ENCODE measurements at regions not wholly inside any gene's neighbourhood (a gene's known extent, or its start where the extent isn't known, plus 50 kb on each side); places are given as distances from the start of the nearest gene placed in this dataset.

- Histone ChIP-seq H3K27me3 (ENCODE audit: insufficient read depth, low read length) (no peaks in the 10 kb centered on the region), H3K4me2 (ENCODE audit: low read length) (no peak overlapping the region), H3K9ac (ENCODE audit: low read length) (no peak overlapping the region)
Observed at GRCh38 chr7:52074071-52074470, 757.5 kb upstream of the COBL start.

GRCh38 chr7:52071744-52072143 is 755.1 kb upstream of the COBL start:
- Histone ChIP-seq H3K9ac (ENCODE audit: low read length) (no peak overlapping the region), H3K4me3 (ENCODE audit: low read depth, low read length, poor library complexity, severe bottlenecking) (no peak overlapping the region), H3K27me3 (ENCODE audit: insufficient read depth, low read length) (no peaks in the 10 kb centered on the region), H3K79me2 (ENCODE audit: insufficient read depth, low read length) (no peaks in the 10 kb centered on the region), H3K36me3 (ENCODE audit: insufficient read depth, low read length) (no peaks in the 10 kb centered on the region), H3K4me2 (ENCODE audit: low read length) (no peak overlapping the region), H2AFZ (ENCODE audit: low read length) (no peak overlapping the region), H3K4me1 (ENCODE audit: insufficient read depth, low read length, severe bottlenecking) (peaks cover 12% of the 10 kb centered on the region), H3F3A (ENCODE audit: insufficient read depth, low read length) (no peaks in the 10 kb centered on the region), H3K27ac (ENCODE audit: low read depth, low read length, poor library complexity, severe bottlenecking) (no peak overlapping the region), H3K9me2 (ENCODE audit: low read depth, low read length) (no peaks in the 10 kb centered on the region), H3K9me3 (ENCODE audit: low read length) (no peaks in the 10 kb centered on the region), H4K20me1 (ENCODE audit: insufficient read depth, low read length) (no peaks in the 10 kb centered on the region)
- TF ChIP-seq EZH2 (IDR thresholded peaks at IDR 0.05; ENCODE audit: borderline replicate concordance, low read length) (no peak), CTCF (IDR thresholded peaks at IDR 0.05; ENCODE audit: low read length) (no peak)

More at GRCh38 chr7:52074071-52074470, 757.5 kb upstream of the COBL start:
- no peaks in the 10 kb centered on the region for H3K36me3 ChIP-seq (ENCODE audit: insufficient read depth, low read length)
- TF ChIP-seq EZH2 (IDR thresholded peaks at IDR 0.05; ENCODE audit: borderline replicate concordance, low read length) = no peak
- no peak for TF ChIP-seq CTCF (IDR thresholded peaks at IDR 0.05; ENCODE audit: low read length)
- H3K4me1 ChIP-seq (ENCODE audit: insufficient read depth, low read length, severe bottlenecking) = peaks cover 6% of the 10 kb centered on the region
- H2AFZ ChIP-seq (ENCODE audit: low read length) = no peak overlapping the region
- no peaks in the 10 kb centered on the region for H3K79me2 ChIP-seq (ENCODE audit: insufficient read depth, low read length)
- no peaks in the 10 kb centered on the region for H3K9me2 ChIP-seq (ENCODE audit: low read depth, low read length)
- H3F3A ChIP-seq (ENCODE audit: insufficient read depth, low read length) = no peaks in the 10 kb centered on the region
- H3K4me3 ChIP-seq (ENCODE audit: low read depth, low read length, poor library complexity, severe bottlenecking) = no peak overlapping the region
- no peak overlapping the region for H3K27ac ChIP-seq (ENCODE audit: low read depth, low read length, poor library complexity, severe bottlenecking)
- no peaks in the 10 kb centered on the region for H3K9me3 ChIP-seq (ENCODE audit: low read length)
- H4K20me1 ChIP-seq (ENCODE audit: insufficient read depth, low read length) = no peaks in the 10 kb centered on the region

GRCh38 chr7:52064493-52064892 is 747.9 kb upstream of the COBL start:
- TF ChIP-seq EZH2 (IDR thresholded peaks at IDR 0.05; ENCODE audit: borderline replicate concordance, low read length) (no peak), CTCF (IDR thresholded peaks at IDR 0.05; ENCODE audit: low read length) (no peak)
- Histone ChIP-seq H3K36me3 (ENCODE audit: insufficient read depth, low read length) (no peaks in the 10 kb centered on the region), H3K9ac (ENCODE audit: low read length) (no peak overlapping the region), H3K27me3 (ENCODE audit: insufficient read depth, low read length) (no peaks in the 10 kb centered on the region), H4K20me1 (ENCODE audit: insufficient read depth, low read length) (no peaks in the 10 kb centered on the region), H3K9me2 (ENCODE audit: low read depth, low read length) (no peaks in the 10 kb centered on the region), H3F3A (ENCODE audit: insufficient read depth, low read length) (no peaks in the 10 kb centered on the region), H3K27ac (ENCODE audit: low read depth, low read length, poor library complexity, severe bottlenecking) (no peak overlapping the region), H3K4me2 (ENCODE audit: low read length) (no peak overlapping the region), H2AFZ (ENCODE audit: low read length) (no peak overlapping the region), H3K79me2 (ENCODE audit: insufficient read depth, low read length) (no peaks in the 10 kb centered on the region), H3K9me3 (ENCODE audit: low read length) (no peaks in the 10 kb centered on the region), H3K4me1 (ENCODE audit: insufficient read depth, low read length, severe bottlenecking) (peaks cover 19% of the 10 kb centered on the region), H3K4me3 (ENCODE audit: low read depth, low read length, poor library complexity, severe bottlenecking) (no peak overlapping the region)

Data from OCI-LY1 (cell line).